GM12878 (cell line): ENCODE measurements at regions not wholly inside any gene's neighbourhood (a gene's known extent, or its start where the extent isn't known, plus 50 kb on each side); places are given as distances from the start of the nearest gene placed in this dataset.

ENCODE experiments used
- ATAC-seq: fragments of 200-7000 bp; cut with Tn5 transposase; 3 replicates; pipeline ENCODE4 v1.9.1; 2020; ENCODE audit warnings: mild to moderate bottlenecking, moderate library complexity
- BruUV-seq: library from RNA; stranded (reverse); fragments of 400-500 nt; replicated peaks from 2 replicates; lab custom pipeline; 2021; lab: Mats Ljungman, UMichigan
- CTCF ChIA-PET: fragments of 300-600 bp; sonication (Branson Sonifier 250); formaldehyde crosslinking; extraction: SDS; loops from one replicate; lab custom pipeline; 2021; ENCODE audit warnings: inconsistent platforms; lab: Yijun Ruan, JAX
- POLR2A ChIA-PET: fragments of 350-600 bp; formaldehyde crosslinking; extraction: SDS; loops from one replicate; lab custom pipeline; 2021; ENCODE audit warnings: inconsistent platforms; lab: Charles Lee
- RAD21 ChIA-PET: fragments of 300-600 bp; sonication (Branson Sonifier 250); formaldehyde crosslinking; loops from one replicate; lab custom pipeline; 2023; ENCODE audit warnings: antibody characterized with exemption; ENCODE audit not compliant: unreplicated experiment; lab: Charles Lee
- SMC1A ChIA-PET: fragments of 300-600 bp; sonication (Branson Sonifier 250); formaldehyde crosslinking; loops from one replicate; lab custom pipeline; 2023; ENCODE audit not compliant: unreplicated experiment, uncharacterized antibody; lab: Charles Lee
- DNase-seq: peaks from one replicate; pipeline ENCODE4 v3.0.0-alpha.2; 2011; ENCODE audit warnings: low read depth, low spot score
- FAIRE-seq: peaks from 3 replicates; lab custom pipeline; 2011; peaks lifted over from hg19 to GRCh38; lab: Jason Lieb, UNC
- H2AFZ ChIP-seq: 2 replicates; pipeline ENCODE4 v1.6.0; 2011; ENCODE audit warnings: low read depth, low read length, control low read depth; ENCODE audit not compliant: control insufficient read depth
- H3K27ac ChIP-seq: 2 replicates; pipeline ENCODE4 v1.5.1; 2011; ENCODE audit warnings: control low read depth; ENCODE audit not compliant: control insufficient read depth, insufficient read depth
- H3K27me3 ChIP-seq, 2 experiments: replicated peaks in 1 of 2; 2 replicates each; pipeline versions ENCODE4 v1.6.0 to v1.6.1; 2011; ENCODE audit warnings: low read length in 1 of 2; ENCODE audit not compliant: control insufficient read depth in 2 of 2, insufficient read depth in 2 of 2
- H3K36me3 ChIP-seq, 2 experiments: 2 replicates each; pipeline ENCODE4 v1.5.1; 2011; ENCODE audit warnings: low read length in 1 of 2; ENCODE audit not compliant: control insufficient read depth in 2 of 2, insufficient read depth in 2 of 2
- H3K4me1 ChIP-seq: 2 replicates; pipeline ENCODE4 v1.6.1; 2011; ENCODE audit warnings: mild to moderate bottlenecking, low read length, moderate library complexity, mixed read lengths; ENCODE audit not compliant: control insufficient read depth, insufficient read depth
- H3K4me2 ChIP-seq: 2 replicates; pipeline ENCODE4 v1.6.0; 2011; ENCODE audit warnings: control low read depth; ENCODE audit not compliant: control insufficient read depth, insufficient read depth
- H3K4me3 ChIP-seq: fragments of 200-600 bp; sonication (generic); 2 replicates; pipeline ENCODE4 v1.5.1; 2016
- H3K79me2 ChIP-seq: 2 replicates; pipeline ENCODE4 v1.6.0; 2011; ENCODE audit warnings: low read length; ENCODE audit not compliant: control insufficient read depth, insufficient read depth
- H3K9ac ChIP-seq: 2 replicates; pipeline ENCODE4 v1.8.0; 2011; ENCODE audit warnings: low read length, control low read depth, mixed read lengths; ENCODE audit not compliant: control insufficient read depth, insufficient read depth
- H3K9me3 ChIP-seq: replicated peaks from 3 replicates; pipeline ENCODE4 v1.5.1; 2011; ENCODE audit warnings: mild to moderate bottlenecking, low read length; ENCODE audit not compliant: control insufficient read depth, insufficient read depth
- H4K20me1 ChIP-seq: 2 replicates; pipeline ENCODE4 v1.6.0; 2011; ENCODE audit not compliant: control insufficient read depth, insufficient read depth
- EGR1 ChIP-seq, 2 experiments: IDR thresholded peaks; 1 replicate in 1 of 2; 2 replicates in 1 of 2; pipeline ENCODE4 v1.6.1; 2011 to 2012; ENCODE audit warnings: low read depth in 2 of 2, low read length in 2 of 2, borderline replicate concordance in 1 of 2, mild to moderate bottlenecking in 1 of 2, moderate library complexity in 1 of 2
- IKZF2 ChIP-seq, 2 experiments: fragments of 450-650 bp; IDR thresholded peaks; 2 replicates each; pipeline ENCODE4 v1.6.1; 2017; ENCODE audit warnings: mild to moderate bottlenecking in 2 of 2, moderate library complexity in 2 of 2
- IRF5 ChIP-seq: fragments of 450-650 bp; IDR thresholded peaks from 2 replicates; pipeline ENCODE4 v1.6.1; 2017; ENCODE audit warnings: borderline replicate concordance
- KAT2A ChIP-seq: conservative IDR thresholded peaks from 2 replicates; pipeline ENCODE4 v1.6.1; 2011; ENCODE audit warnings: low read depth, low read length; ENCODE audit not compliant: control insufficient read depth
- MEF2A ChIP-seq: IDR thresholded peaks from 2 replicates; pipeline ENCODE4 v1.6.1; 2011; ENCODE audit warnings: low read depth, mild to moderate bottlenecking, low read length, moderate library complexity; ENCODE audit not compliant: insufficient read depth
- NR2C2 ChIP-seq: IDR thresholded peaks from 2 replicates; pipeline ENCODE4 v1.6.1; 2011; ENCODE audit warnings: borderline replicate concordance, low read depth; ENCODE audit not compliant: control insufficient read depth, insufficient read length
- NR2F1 ChIP-seq: fragments of 450-650 bp; conservative IDR thresholded peaks from 2 replicates; pipeline ENCODE4 v1.6.1; 2017; ENCODE audit warnings: mild to moderate bottlenecking
- RBBP5 ChIP-seq: fragments of 200-600 bp; sonication (generic); conservative IDR thresholded peaks from 2 replicates; pipeline ENCODE4 v1.6.1; 2016
- RCOR1 ChIP-seq: conservative IDR thresholded peaks from 2 replicates; pipeline ENCODE4 v1.6.1; 2012; ENCODE audit warnings: low read depth, low read length, improper control_type of control experiment
- SMARCA5 ChIP-seq: fragments of 450-650 bp; IDR thresholded peaks from 2 replicates; pipeline ENCODE4 v1.6.1; 2017; ENCODE audit warnings: mild to moderate bottlenecking
- SREBF1 ChIP-seq: IDR thresholded peaks from 2 replicates; pipeline ENCODE4 v1.6.1; 2012; ENCODE audit warnings: mild to moderate bottlenecking, low read length
- ZBTB11 ChIP-seq: fragments of 450-650 bp; formaldehyde crosslinking; IDR thresholded peaks from 2 replicates; pipeline ENCODE4 v1.5.0; 2022; ENCODE audit warnings: mild to moderate bottlenecking, missing genetic modification characterization
- ZNF207 ChIP-seq: fragments of 450-650 bp; IDR thresholded peaks from 2 replicates; pipeline ENCODE4 v1.6.1; 2014; ENCODE audit warnings: antibody characterized with exemption, mild to moderate bottlenecking, borderline replicate concordance
- WGBS: methylation state at CpG from one replicate; pipeline ENCODE4 v1.1.6; 2016; ENCODE audit warnings: low lambda C conversion rate; ENCODE audit not compliant: insufficient replicate concordance, insufficient coverage; ENCODE audit errors: missing lambda C conversion rate; 5-methylcytosine and 5-hydroxymethylcytosine counted together
- in situ Hi-C: fragments of 300-500 bp; cut with MboI; formaldehyde crosslinking; loops from 9 replicates; pipeline ENCODE4 v1.14.3; 2018; ENCODE audit warnings: mixed read lengths
- intact Hi-C: fragments of 100-400 bp; cut with micrococcal nuclease; formaldehyde crosslinking; loops from one replicate; pipeline ENCODE4 v1.14.2; 2022; ENCODE audit not compliant: unreplicated experiment

GRCh38 chr9:87116492-87116891 lies 169.2 kb upstream of the GAS1 start:
- no peaks in the 10 kb centered on the region for H3K79me2 ChIP-seq
- H2AFZ ChIP-seq = no peak overlapping the region
- no peaks in the 10 kb centered on the region; a peak in 1 of 4 replicates for H3K27me3 ChIP-seq
- H3K4me2 ChIP-seq = no peak overlapping the region
- no peaks in the 10 kb centered on the region for H3K9me3 ChIP-seq
- FAIRE-seq = no peak
- BruUV-seq = no TSS peak
- 17% methylated on average over 3 of the region's 3 CpGs for WGBS
- in situ Hi-C loops = no loop called here
- H3K4me1 ChIP-seq = no peaks in the 10 kb centered on the region
- ChIA-PET SMC1A (no interaction called here), POLR2A (no interaction called here), RAD21 (no interaction called here), CTCF (no interaction called here)
- H3K9ac ChIP-seq = no peak overlapping the region
- H4K20me1 ChIP-seq = no peaks in the 10 kb centered on the region
- no peak overlapping the region for H3K27ac ChIP-seq
- no peaks in the 10 kb centered on the region for H3K36me3 ChIP-seq
- ATAC-seq = no peak
- TF ChIP-seq SMARCA5 = no peak
- TF ChIP-seq, all 136 proteins: peak for 0
- intact Hi-C loops = no loop called here
- DNase-seq = no peak
- H3K4me3 ChIP-seq = no peak overlapping the region

- 0% methylated on average over 1 of the region's 1 CpG for WGBS
- Histone ChIP-seq H3K9me3 (no peaks in the 10 kb centered on the region), H3K27me3 (no peaks in the 10 kb centered on the region; a peak in 1 of 4 replicates), H4K20me1 (no peaks in the 10 kb centered on the region), H3K27ac (no peak overlapping the region), H3K4me2 (no peak overlapping the region), H3K4me3 (no peak overlapping the region), H3K79me2 (no peaks in the 10 kb centered on the region), H3K36me3 (no peaks in the 10 kb centered on the region), H3K9ac (no peak overlapping the region), H3K4me1 (no peaks in the 10 kb centered on the region), H2AFZ (no peak overlapping the region)
- intact Hi-C loops = no loop called here
- ATAC-seq (no peak), DNase-seq (no peak), FAIRE-seq (no peak)
- ChIA-PET SMC1A (no interaction called here), CTCF (interaction anchor here (1.1 kb wide), 1 partner anchor 143 kb away, joined by 3 read pairs; no protein-coding TSS in a partner anchor), POLR2A (no interaction called here), RAD21 (no interaction called here)
- BruUV-seq = no TSS peak
- in situ Hi-C loops = no loop called here
- TF ChIP-seq RBBP5 (no peak), ZNF207 (no peak), KAT2A (no peak), IKZF2 (IDR thresholded peaks at IDR 0.05) (no peak), SREBF1 (no peak), ZBTB11 (CRISPR knock-in tag) (no peak), NR2F1 (no peak), RCOR1 (no peak), NR2C2 (no peak), IRF5 (no peak), EGR1 (IDR thresholded peaks at IDR 0.05; ENCODE audit: borderline replicate concordance in 1 of 2, low read depth in 2 of 2, low read length in 2 of 2) (no peak), MEF2A (no peak)
Observed at GRCh38 chr9:87118594-87118993, 171.3 kb upstream of the GAS1 start.
